ENCODE measurements at regions not wholly inside any gene's neighbourhood (a gene's known extent, or its start where the extent isn't known, plus 50 kb on each side); places are given as distances from the start of the nearest gene placed in this dataset.
"Not testable (repeated sequence)": the region's sequence is repeated elsewhere in the genome, so short reads cannot be mapped to it uniquely, and the experiment has no call there.

- no peaks in the 10 kb centered on the region for H3K4me1 Mint-ChIP-seq
- no peaks in the 10 kb centered on the region for H3K36me3 Mint-ChIP-seq
- DNase-seq (no peak), ATAC-seq (ENCODE audit: low read depth in 2 of 2) (no peak)
- peaks cover 0 to 19% (median 10%) of the 10 kb centered on the region in 3 donors for H3K27me3 Mint-ChIP-seq
- peaks cover 0 to 22% (median 8%) of the 10 kb centered on the region in 7 donors for H3K9me3 Mint-ChIP-seq
- H3K27ac Mint-ChIP-seq, result no peak overlapping the region
- no peak overlapping the region for H3K4me3 Mint-ChIP-seq
Observed at GRCh38 chr4:42781315-42781714, 111.2 kb upstream of the GRXCR1 start.

- DNase-seq, result no peak
- no peaks in the 10 kb centered on the region for H3K36me3 Mint-ChIP-seq
- no peak overlapping the region for H3K27ac Mint-ChIP-seq
- no peaks in the 10 kb centered on the region for H3K4me1 Mint-ChIP-seq
- H3K4me3 Mint-ChIP-seq, result no peak overlapping the region
- H3K9me3 Mint-ChIP-seq, result peaks cover 0 to 5% (median 2%) of the 10 kb centered on the region in 7 donors
- no peak for ATAC-seq (ENCODE audit: low read depth in 2 of 2)
- H3K27me3 Mint-ChIP-seq, result peaks cover 0 to 4% (median 0%) of the 10 kb centered on the region in 3 donors
Observed at GRCh38 chr4:42778349-42778748, 114.2 kb upstream of the GRXCR1 start.

GRCh38 chr4:42768125-42768748 is 111.3 kb upstream of the ATP8A1 start:
- DNase-seq, result no peak
- ATAC-seq (ENCODE audit: low read depth in 2 of 2), result no peak
- H3K27ac Mint-ChIP-seq, result peak overlapping the region in 1 of 6 donors; percentile 11
- peaks cover 0 to 1% (median 0%) of the 10 kb centered on the region in 7 donors for H3K9me3 Mint-ChIP-seq
- peaks cover 0 to 16% (median 11%) of the 10 kb centered on the region in 3 donors for H3K27me3 Mint-ChIP-seq
- no peaks in the 10 kb centered on the region for H3K4me1 Mint-ChIP-seq
- H3K4me3 Mint-ChIP-seq, result no peak overlapping the region
- no peaks in the 10 kb centered on the region for H3K36me3 Mint-ChIP-seq

GRCh38 chr4:42767669-42768068 is 110.8 kb upstream of the ATP8A1 start:
- H3K4me3 Mint-ChIP-seq, result no peak overlapping the region

GRCh38 chr4:42761804-42762203 is 104.9 kb upstream of the ATP8A1 start:
- Mint-ChIP-seq H3K36me3 (no peaks in the 10 kb centered on the region), H3K9me3 (peaks cover 0 to 2% (median 0%) of the 10 kb centered on the region in 7 donors), H3K4me1 (no peaks in the 10 kb centered on the region), H3K27ac (no peak overlapping the region), H3K27me3 (peaks cover 0 to 4% (median 4%) of the 10 kb centered on the region in 3 donors), H3K4me3 (no peak overlapping the region)
- ATAC-seq (ENCODE audit: low read depth in 2 of 2) (no peak), DNase-seq (no peak)

More at GRCh38 chr4:42767669-42768068, 110.8 kb upstream of the ATP8A1 start:
- peaks cover 0 to 16% (median 11%) of the 10 kb centered on the region in 3 donors for H3K27me3 Mint-ChIP-seq
- peaks cover 0 to 1% (median 0%) of the 10 kb centered on the region in 7 donors for H3K9me3 Mint-ChIP-seq
- no peaks in the 10 kb centered on the region for H3K36me3 Mint-ChIP-seq
- H3K27ac Mint-ChIP-seq, result no peak overlapping the region
- DNase-seq, result no peak
- no peak for ATAC-seq (ENCODE audit: low read depth in 2 of 2)
- no peaks in the 10 kb centered on the region for H3K4me1 Mint-ChIP-seq

GRCh38 chr4:42754965-42755364 is 98.1 kb upstream of the ATP8A1 start:
- ATAC-seq (ENCODE audit: low read depth in 2 of 2); H3K27me3 Mint-ChIP-seq; H3K36me3 Mint-ChIP-seq; H3K9me3 Mint-ChIP-seq; H3K27ac Mint-ChIP-seq; DNase-seq; H3K4me1 Mint-ChIP-seq: not testable (repeated sequence)
- H3K4me3 Mint-ChIP-seq, result peak overlapping the region in 1 of 8 donors; percentile 6

- Mint-ChIP-seq H3K27ac (no peak overlapping the region), H3K27me3 (no peaks in the 10 kb centered on the region), H3K4me3 (no peak overlapping the region), H3K4me1 (peaks cover 0 to 3% (median 0%) of the 10 kb centered on the region in 3 donors), H3K36me3 (no peaks in the 10 kb centered on the region), H3K9me3 (peaks cover 0 to 3% (median 0%) of the 10 kb centered on the region in 7 donors)
- DNase-seq (no peak), ATAC-seq (ENCODE audit: low read depth in 2 of 2) (no peak)
Observed at GRCh38 chr4:42751587-42751986, 94.7 kb upstream of the ATP8A1 start.

- Mint-ChIP-seq H3K9me3 (peaks cover 0 to 3% (median 0%) of the 10 kb centered on the region in 7 donors), H3K4me1 (peaks cover 0 to 3% (median 0%) of the 10 kb centered on the region in 3 donors), H3K27ac (peak overlapping the region in 1 of 6 donors; percentile 16), H3K4me3 (no peak overlapping the region), H3K36me3 (peaks cover under 1 to 2% of the 10 kb centered on the region in 2 donors), H3K27me3 (no peaks in the 10 kb centered on the region)
- no peak for ATAC-seq (ENCODE audit: low read depth in 2 of 2)
- no peak for DNase-seq
Observed at GRCh38 chr4:42750856-42751255, 94.0 kb upstream of the ATP8A1 start.

- DNase-seq (peak; percentile 38), ATAC-seq (ENCODE audit: low read depth in 2 of 2) (peak; percentile 93 to 99)
- H3K36me3 Mint-ChIP-seq, result peaks cover 5 to 8% of the 10 kb centered on the region in 2 donors
- H3K9me3 Mint-ChIP-seq, result peaks cover 0 to 6% (median 4%) of the 10 kb centered on the region in 7 donors
- no peaks in the 10 kb centered on the region for H3K27me3 Mint-ChIP-seq
- H3K27ac Mint-ChIP-seq, result no peak overlapping the region
- no peak overlapping the region for H3K4me3 Mint-ChIP-seq
- H3K4me1 Mint-ChIP-seq, result peaks cover 0 to 3% (median 0%) of the 10 kb centered on the region in 3 donors
Observed at GRCh38 chr4:42750091-42750490, 93.2 kb upstream of the ATP8A1 start.

- H3K36me3 Mint-ChIP-seq, result peaks cover 5 to 8% of the 10 kb centered on the region in 2 donors
- H3K27ac Mint-ChIP-seq, result no peak overlapping the region
- H3K4me3 Mint-ChIP-seq, result no peak overlapping the region
- H3K27me3 Mint-ChIP-seq, result no peaks in the 10 kb centered on the region
- no peak for ATAC-seq (ENCODE audit: low read depth in 2 of 2)
- peaks cover 0 to 3% (median 0%) of the 10 kb centered on the region in 3 donors for H3K4me1 Mint-ChIP-seq
- peaks cover 0 to 6% (median 4%) of the 10 kb centered on the region in 7 donors for H3K9me3 Mint-ChIP-seq
- no peak for DNase-seq
Observed at GRCh38 chr4:42747971-42748370, 91.1 kb upstream of the ATP8A1 start.

GRCh38 chr4:42736527-42737195 is 79.8 kb upstream of the ATP8A1 start:
- Mint-ChIP-seq H3K36me3 (peaks cover 5 to 15% of the 10 kb centered on the region in 2 donors), H3K4me1 (no peaks in the 10 kb centered on the region), H3K9me3 (peaks cover 0 to 36% (median 14%) of the 10 kb centered on the region in 7 donors), H3K27me3 (no peaks in the 10 kb centered on the region), H3K27ac (no peak overlapping the region), H3K4me3 (no peak overlapping the region)
- no peak for DNase-seq
- no peak for ATAC-seq (ENCODE audit: low read depth in 2 of 2)

GRCh38 chr4:42733380-42733779 is 76.5 kb upstream of the ATP8A1 start:
- H3K27ac Mint-ChIP-seq, result no peak overlapping the region
- no peak for DNase-seq
- peaks cover 14 to 16% of the 10 kb centered on the region in 2 donors for H3K36me3 Mint-ChIP-seq
- no peak for ATAC-seq (ENCODE audit: low read depth in 2 of 2)
- H3K4me1 Mint-ChIP-seq, result no peaks in the 10 kb centered on the region
- H3K27me3 Mint-ChIP-seq, result no peaks in the 10 kb centered on the region
- H3K9me3 Mint-ChIP-seq, result peaks cover 0 to 25% (median 11%) of the 10 kb centered on the region in 7 donors
- no peak overlapping the region for H3K4me3 Mint-ChIP-seq

- Mint-ChIP-seq H3K27ac (no peak overlapping the region), H3K9me3 (peaks cover 0 to 26% (median 11%) of the 10 kb centered on the region in 7 donors), H3K4me3 (no peak overlapping the region), H3K27me3 (no peaks in the 10 kb centered on the region), H3K4me1 (no peaks in the 10 kb centered on the region), H3K36me3 (peaks cover 13 to 14% of the 10 kb centered on the region in 2 donors)
- ATAC-seq (ENCODE audit: low read depth in 2 of 2) (no peak), DNase-seq (no peak)
Observed at GRCh38 chr4:42732776-42733175, 75.9 kb upstream of the ATP8A1 start.

Measured in naive B cell (primary cell).